ENCODE measurements at regions not wholly inside any gene's neighbourhood (a gene's known extent, or its start where the extent isn't known, plus 50 kb on each side); places are given as distances from the start of the nearest gene placed in this dataset.

DNA sequence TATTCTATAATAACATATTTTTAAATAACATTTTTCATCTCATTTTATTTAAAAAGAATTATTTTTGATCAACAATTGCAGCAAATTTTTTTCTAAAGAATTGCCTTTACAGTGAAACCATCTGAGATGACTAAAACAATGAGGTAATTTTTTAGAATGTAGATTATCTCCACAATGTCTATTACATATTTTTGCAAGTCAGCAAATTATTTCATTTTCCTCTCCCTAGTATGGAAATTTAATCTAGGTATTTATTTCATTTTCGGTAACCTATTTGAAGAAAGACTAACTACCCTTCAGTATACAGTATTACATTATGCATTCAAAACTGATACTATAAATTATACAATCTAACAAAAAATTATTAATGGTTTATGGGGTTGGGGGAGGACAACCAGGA, 213.2 kb upstream of the SP4 start:
- Histone ChIP-seq H3K9me3 (ENCODE audit: control extremely low read depth in 1 of 5, control insufficient read depth in 4 of 5, insufficient read depth in 2 of 5, low read depth in 1 of 5, low read length in 4 of 5) (no peaks in the 10 kb centered on the region), H3K36me3 (ENCODE audit: control insufficient read depth in 4 of 4, insufficient read depth in 4 of 4, low read length in 3 of 4) (no peaks in the 10 kb centered on the region), H3K27me3 (replicated peaks in 2 of 5; ENCODE audit: control insufficient read depth in 4 of 5, insufficient read depth in 5 of 5, low read length in 4 of 5) (no peaks in the 10 kb centered on the region), H3K4me3 (ENCODE audit: control insufficient read depth in 1 of 7, extremely low read depth in 1 of 7, insufficient read depth in 4 of 7, low read depth in 2 of 7, low read length in 6 of 7) (no peak overlapping the region), H3K27ac (ENCODE audit: insufficient read depth in 1 of 2, low read depth in 1 of 2, low read length in 2 of 2, poor library complexity in 1 of 2, severe bottlenecking in 2 of 2) (no peak overlapping the region), H3K4me1 (ENCODE audit: control extremely low read depth in 1 of 4, control insufficient read depth in 4 of 4, insufficient read depth in 4 of 4, low read length in 3 of 4) (peaks cover 0 to 6% (median 3%) of the 10 kb centered on the region in 4 experiments)
- no peak for DNase-seq
- WGBS (ENCODE audit: insufficient coverage) = no CpG with 5 or more reads among the region's 1 CpG
- ChIA-PET CTCF (no interaction called here), POLR2A (no interaction called here)

DNA sequence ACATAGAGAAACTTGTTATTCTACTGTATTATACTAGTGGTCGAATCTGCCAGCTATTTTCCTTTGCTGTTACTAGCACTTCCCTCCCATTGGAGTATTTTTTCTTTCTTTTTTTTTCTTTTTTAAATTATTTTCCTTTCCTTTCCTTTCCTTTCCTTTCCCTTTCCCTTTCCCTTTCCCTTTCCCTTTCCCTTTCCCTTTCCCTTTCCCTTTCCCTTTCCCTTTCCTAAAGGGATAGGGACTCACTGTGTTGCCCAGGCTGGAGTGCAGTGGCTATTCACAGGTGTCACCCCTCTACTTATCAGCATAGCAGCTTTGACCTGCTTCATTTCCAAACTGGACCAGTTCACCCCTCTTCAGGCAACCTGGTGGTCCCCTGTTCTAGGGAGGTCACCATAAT, 212.6 kb upstream of the SP4 start:
- Histone ChIP-seq H3K4me1 (ENCODE audit: control extremely low read depth in 1 of 4, control insufficient read depth in 4 of 4, insufficient read depth in 4 of 4, low read length in 3 of 4) (peaks cover 0 to 6% (median 3%) of the 10 kb centered on the region in 4 experiments), H3K36me3 (ENCODE audit: control insufficient read depth in 4 of 4, insufficient read depth in 4 of 4, low read length in 3 of 4) (no peaks in the 10 kb centered on the region), H3K9me3 (ENCODE audit: control extremely low read depth in 1 of 5, control insufficient read depth in 4 of 5, insufficient read depth in 2 of 5, low read depth in 1 of 5, low read length in 4 of 5) (no peaks in the 10 kb centered on the region), H3K27me3 (replicated peaks in 2 of 5; ENCODE audit: control insufficient read depth in 4 of 5, insufficient read depth in 5 of 5, low read length in 4 of 5) (no peaks in the 10 kb centered on the region), H3K4me3 (ENCODE audit: control insufficient read depth in 1 of 7, extremely low read depth in 1 of 7, insufficient read depth in 4 of 7, low read depth in 2 of 7, low read length in 6 of 7) (no peak overlapping the region), H3K27ac (ENCODE audit: insufficient read depth in 1 of 2, low read depth in 1 of 2, low read length in 2 of 2, poor library complexity in 1 of 2, severe bottlenecking in 2 of 2) (no peak overlapping the region)
- ChIA-PET CTCF (no interaction called here), POLR2A (no interaction called here)
- no peak for DNase-seq
- no CpG with 5 or more reads among the region's 1 CpG for WGBS (ENCODE audit: insufficient coverage)

DNA sequence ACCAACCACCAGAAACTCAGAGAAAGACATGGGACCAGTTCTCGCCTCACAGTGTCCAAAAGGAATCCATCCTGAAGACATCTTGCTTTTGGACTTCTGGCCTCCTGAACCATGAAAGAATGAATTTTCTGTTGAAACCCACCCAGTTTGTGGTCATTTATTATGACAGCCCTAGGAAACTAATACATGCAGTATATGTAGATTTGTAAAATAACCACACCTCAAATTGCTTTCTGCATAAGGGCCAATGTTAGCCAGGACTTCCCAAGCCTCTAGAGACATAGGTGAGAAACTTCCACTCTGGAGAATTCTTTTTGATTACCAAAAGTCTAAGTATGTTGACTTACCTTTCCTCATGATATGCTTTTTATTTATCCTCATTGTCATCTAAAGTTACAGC, 210.5 kb upstream of the SP4 start:
- 88% methylated on average over 1 of the region's 1 CpG for WGBS (ENCODE audit: insufficient coverage)
- Histone ChIP-seq H3K36me3 (ENCODE audit: control insufficient read depth in 4 of 4, insufficient read depth in 4 of 4, low read length in 3 of 4) (no peaks in the 10 kb centered on the region), H3K27ac (ENCODE audit: insufficient read depth in 1 of 2, low read depth in 1 of 2, low read length in 2 of 2, poor library complexity in 1 of 2, severe bottlenecking in 2 of 2) (no peak overlapping the region), H3K4me3 (ENCODE audit: control insufficient read depth in 1 of 7, extremely low read depth in 1 of 7, insufficient read depth in 4 of 7, low read depth in 2 of 7, low read length in 6 of 7) (no peak overlapping the region), H3K9me3 (ENCODE audit: control extremely low read depth in 1 of 5, control insufficient read depth in 4 of 5, insufficient read depth in 2 of 5, low read depth in 1 of 5, low read length in 4 of 5) (peaks cover 0 to 5% (median 0%) of the 10 kb centered on the region in 5 experiments), H3K4me1 (ENCODE audit: control extremely low read depth in 1 of 4, control insufficient read depth in 4 of 4, insufficient read depth in 4 of 4, low read length in 3 of 4) (peaks cover 0 to 6% (median 1%) of the 10 kb centered on the region in 4 experiments), H3K27me3 (replicated peaks in 2 of 5; ENCODE audit: control insufficient read depth in 4 of 5, insufficient read depth in 5 of 5, low read length in 4 of 5) (no peaks in the 10 kb centered on the region)
- no peak for DNase-seq
- POLR2A ChIA-PET = no interaction called here
- CTCF ChIA-PET = no interaction called here

DNA sequence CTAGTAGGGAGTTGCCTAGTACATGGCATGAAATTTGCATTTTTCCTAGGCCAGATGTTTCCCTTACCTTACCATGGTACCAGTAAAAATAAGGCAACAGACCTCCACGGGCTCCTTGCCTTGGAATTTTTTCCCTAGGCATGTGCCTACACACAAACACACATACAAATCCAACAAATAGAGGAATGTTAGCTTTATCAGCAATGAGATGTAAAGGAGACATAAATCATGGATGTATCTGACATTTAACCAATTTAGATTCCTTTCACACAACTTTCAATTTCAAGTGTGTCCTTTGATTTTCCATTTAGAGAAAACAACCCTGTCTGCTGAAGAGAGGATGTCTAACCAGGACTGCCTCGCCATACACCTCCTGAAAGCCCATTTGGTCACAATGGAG, 209.7 kb upstream of the SP4 start:
- H3K36me3 ChIP-seq (ENCODE audit: control insufficient read depth in 4 of 4, insufficient read depth in 4 of 4, low read length in 3 of 4) = no peaks in the 10 kb centered on the region
- no peaks in the 10 kb centered on the region for H3K27me3 ChIP-seq (replicated peaks in 2 of 5; ENCODE audit: control insufficient read depth in 4 of 5, insufficient read depth in 5 of 5, low read length in 4 of 5)
- 100% methylated on average over 1 of the region's 2 CpGs for WGBS (ENCODE audit: insufficient coverage)
- CTCF ChIA-PET = no interaction called here
- no peak overlapping the region for H3K27ac ChIP-seq (ENCODE audit: insufficient read depth in 1 of 2, low read depth in 1 of 2, low read length in 2 of 2, poor library complexity in 1 of 2, severe bottlenecking in 2 of 2)
- no peak overlapping the region for H3K4me3 ChIP-seq (ENCODE audit: control insufficient read depth in 1 of 7, extremely low read depth in 1 of 7, insufficient read depth in 4 of 7, low read depth in 2 of 7, low read length in 6 of 7)
- POLR2A ChIA-PET = no interaction called here
- H3K9me3 ChIP-seq (ENCODE audit: control extremely low read depth in 1 of 5, control insufficient read depth in 4 of 5, insufficient read depth in 2 of 5, low read depth in 1 of 5, low read length in 4 of 5) = peaks cover 0 to 5% (median 0%) of the 10 kb centered on the region in 5 experiments
- H3K4me1 ChIP-seq (ENCODE audit: control extremely low read depth in 1 of 4, control insufficient read depth in 4 of 4, insufficient read depth in 4 of 4, low read length in 3 of 4) = peaks cover 0 to 6% (median 1%) of the 10 kb centered on the region in 4 experiments
- DNase-seq = no peak

DNA sequence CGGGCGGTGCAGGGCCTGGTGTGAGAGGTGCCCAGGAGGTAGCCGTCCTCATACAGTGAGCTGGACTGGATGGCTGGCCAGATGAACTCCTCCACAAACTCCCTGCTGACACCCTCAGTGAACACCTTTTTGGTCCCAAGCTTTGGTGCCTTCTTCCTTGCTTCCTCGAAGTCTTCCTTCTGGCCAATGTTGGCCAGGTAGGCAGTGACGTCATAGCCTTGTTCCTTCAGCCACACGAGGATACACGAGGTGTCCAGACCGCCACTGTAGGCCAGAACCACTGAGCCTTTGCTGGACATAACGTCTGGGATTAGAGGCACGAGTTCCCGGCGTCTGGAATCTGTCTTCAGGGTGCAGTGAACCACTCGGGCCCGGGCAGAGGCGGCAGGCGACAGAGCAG, 206.8 kb upstream of the SP4 start:
- H3K4me1 ChIP-seq (ENCODE audit: control extremely low read depth in 1 of 4, control insufficient read depth in 4 of 4, insufficient read depth in 4 of 4, low read length in 3 of 4) = no peaks in the 10 kb centered on the region
- 95% methylated on average over 16 of the region's 16 CpGs for WGBS (ENCODE audit: insufficient coverage)
- ChIA-PET POLR2A (no interaction called here), CTCF (no interaction called here)
- no peak for DNase-seq
- no peaks in the 10 kb centered on the region for H3K36me3 ChIP-seq (ENCODE audit: control insufficient read depth in 4 of 4, insufficient read depth in 4 of 4, low read length in 3 of 4)
- H3K4me3 ChIP-seq (ENCODE audit: control insufficient read depth in 1 of 7, extremely low read depth in 1 of 7, insufficient read depth in 4 of 7, low read depth in 2 of 7, low read length in 6 of 7) = no peak overlapping the region
- no peak overlapping the region for H3K27ac ChIP-seq (ENCODE audit: insufficient read depth in 1 of 2, low read depth in 1 of 2, low read length in 2 of 2, poor library complexity in 1 of 2, severe bottlenecking in 2 of 2)
- H3K27me3 ChIP-seq (replicated peaks in 2 of 5; ENCODE audit: control insufficient read depth in 4 of 5, insufficient read depth in 5 of 5, low read length in 4 of 5) = no peaks in the 10 kb centered on the region
- peaks cover 0 to 5% (median 0%) of the 10 kb centered on the region in 5 experiments for H3K9me3 ChIP-seq (ENCODE audit: control extremely low read depth in 1 of 5, control insufficient read depth in 4 of 5, insufficient read depth in 2 of 5, low read depth in 1 of 5, low read length in 4 of 5)

DNA sequence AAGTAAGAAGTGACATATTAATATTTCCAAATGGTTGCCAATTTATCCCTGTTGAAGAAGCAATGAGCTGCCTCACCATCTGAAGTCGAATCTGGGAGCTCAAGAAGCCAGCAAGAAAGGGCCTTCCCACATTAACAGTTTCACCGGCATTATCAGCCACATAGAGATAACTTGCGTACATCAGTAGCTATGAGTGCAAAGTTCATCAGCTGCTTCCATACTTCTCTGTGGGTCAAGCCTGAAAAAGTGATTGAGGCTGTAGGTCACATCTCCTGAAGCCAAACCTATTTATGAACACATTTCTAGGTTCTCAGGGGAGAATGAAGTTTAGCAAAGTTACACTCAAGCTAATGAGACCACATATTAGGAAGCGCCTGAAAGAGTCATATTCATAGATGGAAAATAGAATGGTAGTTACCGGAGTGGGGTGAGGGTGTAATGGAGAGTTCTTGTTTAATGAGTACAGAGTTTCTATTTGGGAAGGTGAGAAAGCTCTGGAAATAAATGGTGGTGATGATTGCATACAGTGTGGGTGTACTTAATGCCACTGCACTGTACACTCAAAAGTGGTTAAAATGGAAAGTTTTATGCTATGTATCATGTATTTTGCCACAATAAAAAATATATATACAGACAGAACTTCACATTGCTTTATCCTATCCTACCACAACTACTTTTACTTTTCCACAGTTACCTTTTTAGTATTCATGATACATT, 189.3 kb upstream of the SP4 start:
- 100% methylated on average over 3 of the region's 5 CpGs for WGBS (ENCODE audit: insufficient coverage)
- Histone ChIP-seq H3K27me3 (replicated peaks in 2 of 5; ENCODE audit: control insufficient read depth in 4 of 5, insufficient read depth in 5 of 5, low read length in 4 of 5) (peaks cover 0 to 8% (median 0%) of the 10 kb centered on the region in 5 experiments), H3K27ac (ENCODE audit: insufficient read depth in 1 of 2, low read depth in 1 of 2, low read length in 2 of 2, poor library complexity in 1 of 2, severe bottlenecking in 2 of 2) (no peak overlapping the region), H3K36me3 (ENCODE audit: control insufficient read depth in 4 of 4, insufficient read depth in 4 of 4, low read length in 3 of 4) (no peaks in the 10 kb centered on the region), H3K9me3 (ENCODE audit: control extremely low read depth in 1 of 5, control insufficient read depth in 4 of 5, insufficient read depth in 2 of 5, low read depth in 1 of 5, low read length in 4 of 5) (no peaks in the 10 kb centered on the region), H3K4me3 (ENCODE audit: control insufficient read depth in 1 of 7, extremely low read depth in 1 of 7, insufficient read depth in 4 of 7, low read depth in 2 of 7, low read length in 6 of 7) (no peak overlapping the region), H3K4me1 (ENCODE audit: control extremely low read depth in 1 of 4, control insufficient read depth in 4 of 4, insufficient read depth in 4 of 4, low read length in 3 of 4) (no peaks in the 10 kb centered on the region)
- DNase-seq = no peak
- ChIA-PET CTCF (no interaction called here), POLR2A (no interaction called here)

DNA sequence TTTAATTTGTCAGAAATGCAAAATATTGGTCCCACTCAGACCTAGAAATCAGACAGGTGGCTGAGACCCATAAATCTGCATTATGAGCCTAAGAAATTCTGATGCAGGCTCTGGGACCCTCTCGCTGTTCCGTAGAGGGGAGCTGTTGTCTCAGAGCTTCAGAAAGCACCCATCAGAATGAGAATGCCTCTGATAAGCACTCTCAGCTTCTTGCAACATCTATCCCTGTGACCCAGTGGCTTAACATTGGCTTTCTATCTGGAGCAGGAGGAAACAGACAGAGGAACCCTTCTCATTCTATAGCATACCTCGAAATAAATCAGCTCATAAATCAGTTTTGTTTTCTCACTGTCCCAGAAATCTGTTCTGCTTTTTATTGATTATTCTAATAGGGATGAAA, 184.6 kb upstream of the SP4 start:
- 73% methylated on average over 2 of the region's 3 CpGs for WGBS (ENCODE audit: insufficient coverage)
- Histone ChIP-seq H3K4me1 (ENCODE audit: control extremely low read depth in 1 of 4, control insufficient read depth in 4 of 4, insufficient read depth in 4 of 4, low read length in 3 of 4) (no peaks in the 10 kb centered on the region), H3K27me3 (replicated peaks in 2 of 5; ENCODE audit: control insufficient read depth in 4 of 5, insufficient read depth in 5 of 5, low read length in 4 of 5) (peaks cover 0 to 26% (median 5%) of the 10 kb centered on the region in 5 experiments), H3K27ac (ENCODE audit: insufficient read depth in 1 of 2, low read depth in 1 of 2, low read length in 2 of 2, poor library complexity in 1 of 2, severe bottlenecking in 2 of 2) (no peak overlapping the region), H3K36me3 (ENCODE audit: control insufficient read depth in 4 of 4, insufficient read depth in 4 of 4, low read length in 3 of 4) (no peaks in the 10 kb centered on the region), H3K4me3 (ENCODE audit: control insufficient read depth in 1 of 7, extremely low read depth in 1 of 7, insufficient read depth in 4 of 7, low read depth in 2 of 7, low read length in 6 of 7) (no peak overlapping the region), H3K9me3 (ENCODE audit: control extremely low read depth in 1 of 5, control insufficient read depth in 4 of 5, insufficient read depth in 2 of 5, low read depth in 1 of 5, low read length in 4 of 5) (no peaks in the 10 kb centered on the region)
- no peak for DNase-seq
- POLR2A ChIA-PET = no interaction called here
- CTCF ChIA-PET = no interaction called here
